ENCODE measurements at regions not wholly inside any gene's neighbourhood (a gene's known extent, or its start where the extent isn't known, plus 50 kb on each side); places are given as distances from the start of the nearest gene placed in this dataset.

- Histone ChIP-seq H3K4me1 (ENCODE audit: control insufficient read depth, insufficient read depth, low read length) (no peaks in the 10 kb centered on the region), H3K9ac (ENCODE audit: extremely low read depth, low read length, poor library complexity, severe bottlenecking) (no peak overlapping the region), H3K4me3 (ENCODE audit: low read length) (no peak overlapping the region), H3K36me3 (ENCODE audit: control insufficient read depth, insufficient read depth, low read length) (no peaks in the 10 kb centered on the region), H3K9me3 (ENCODE audit: control insufficient read depth, low read length) (no peaks in the 10 kb centered on the region), H3K27ac (ENCODE audit: low read depth, low read length) (no peak overlapping the region), H3K27me3 (ENCODE audit: control insufficient read depth, insufficient read depth, low read length, poor library complexity, severe bottlenecking) (no peaks in the 10 kb centered on the region)
- H3K9me3 Mint-ChIP-seq = peaks cover 2% of the 10 kb centered on the region
- DNase-seq = no peak
- H3K36me3 Mint-ChIP-seq (ENCODE audit: low read depth) = no peaks in the 10 kb centered on the region
- no peak for TF ChIP-seq CTCF (conservative IDR thresholded peaks at IDR 0.05)
- H3K27ac Mint-ChIP-seq = no peak overlapping the region
- 72 to 92% methylated on average over 2 to 7 of the region's 7 CpGs for WGBS, 2 experiments (ENCODE audit: insufficient coverage in 1 of 2, insufficient read length in 1 of 2)
- H3K27me3 Mint-ChIP-seq (ENCODE audit: insufficient read depth) = peaks cover 14% of the 10 kb centered on the region
- no peak overlapping the region for H3K4me3 Mint-ChIP-seq
- H3K4me1 Mint-ChIP-seq = no peaks in the 10 kb centered on the region
Observed at GRCh38 chr1:30472526-30472925, 250.9 kb downstream of the MATN1 start.

- no peaks in the 10 kb centered on the region for H3K4me1 Mint-ChIP-seq
- 90 to 97% methylated on average over 3 to 4 of the region's 4 CpGs for WGBS, 2 experiments (ENCODE audit: insufficient coverage in 1 of 2, insufficient read length in 1 of 2)
- no peaks in the 10 kb centered on the region for H3K36me3 ChIP-seq (ENCODE audit: control insufficient read depth, insufficient read depth, low read length)
- peaks cover 14% of the 10 kb centered on the region for H3K27me3 Mint-ChIP-seq (ENCODE audit: insufficient read depth)
- no peak for TF ChIP-seq CTCF (conservative IDR thresholded peaks at IDR 0.05)
- H3K4me3 ChIP-seq (ENCODE audit: low read length) = no peak overlapping the region
- H3K9ac ChIP-seq (ENCODE audit: extremely low read depth, low read length, poor library complexity, severe bottlenecking) = no peak overlapping the region
- H3K4me1 ChIP-seq (ENCODE audit: control insufficient read depth, insufficient read depth, low read length) = no peaks in the 10 kb centered on the region
- DNase-seq = no peak
- peaks cover 2% of the 10 kb centered on the region for H3K9me3 Mint-ChIP-seq
- H3K36me3 Mint-ChIP-seq (ENCODE audit: low read depth) = no peaks in the 10 kb centered on the region
- H3K4me3 Mint-ChIP-seq = no peak overlapping the region
- H3K27ac ChIP-seq (ENCODE audit: low read depth, low read length) = no peak overlapping the region
- no peaks in the 10 kb centered on the region for H3K27me3 ChIP-seq (ENCODE audit: control insufficient read depth, insufficient read depth, low read length, poor library complexity, severe bottlenecking)
- H3K27ac Mint-ChIP-seq = no peak overlapping the region
- H3K9me3 ChIP-seq (ENCODE audit: control insufficient read depth, low read length) = no peaks in the 10 kb centered on the region
Observed at GRCh38 chr1:30472009-30472408, 251.4 kb downstream of the MATN1 start.

- Histone ChIP-seq H3K4me1 (ENCODE audit: control insufficient read depth, insufficient read depth, low read length) (no peaks in the 10 kb centered on the region), H3K9ac (ENCODE audit: extremely low read depth, low read length, poor library complexity, severe bottlenecking) (no peak overlapping the region), H3K9me3 (ENCODE audit: control insufficient read depth, low read length) (no peaks in the 10 kb centered on the region), H3K4me3 (ENCODE audit: low read length) (no peak overlapping the region), H3K27me3 (ENCODE audit: control insufficient read depth, insufficient read depth, low read length, poor library complexity, severe bottlenecking) (no peaks in the 10 kb centered on the region), H3K27ac (ENCODE audit: low read depth, low read length) (no peak overlapping the region), H3K36me3 (ENCODE audit: control insufficient read depth, insufficient read depth, low read length) (no peaks in the 10 kb centered on the region)
- Mint-ChIP-seq H3K4me3 (no peak overlapping the region), H3K4me1 (no peaks in the 10 kb centered on the region), H3K27me3 (ENCODE audit: insufficient read depth) (peaks cover 14% of the 10 kb centered on the region), H3K36me3 (ENCODE audit: low read depth) (no peaks in the 10 kb centered on the region), H3K9me3 (peaks cover 2% of the 10 kb centered on the region), H3K27ac (no peak overlapping the region)
- DNase-seq = no peak
- no peak for TF ChIP-seq CTCF (conservative IDR thresholded peaks at IDR 0.05)
- WGBS, 2 experiments (ENCODE audit: insufficient coverage in 1 of 2, insufficient read length in 1 of 2) = 90 to 100% methylated on average over 2 of the region's 2 CpGs
Observed at GRCh38 chr1:30471307-30471706, 252.1 kb downstream of the MATN1 start.

Data from endodermal cell (in vitro differentiated cells).